NCI-H526 (cell line): ENCODE measurements at regions not wholly inside any gene's neighbourhood (a gene's known extent, or its start where the extent isn't known, plus 50 kb on each side); places are given as distances from the start of the nearest gene placed in this dataset.
A peak's percentile ranks its signal among the peaks of the same experiment; 100 is the strongest.

Experiments used
- DNase-seq, 2 experiments: peaks; one replicate each; lab custom pipeline; 2025; lab: John Stamatoyannopoulos, UW

DNA sequence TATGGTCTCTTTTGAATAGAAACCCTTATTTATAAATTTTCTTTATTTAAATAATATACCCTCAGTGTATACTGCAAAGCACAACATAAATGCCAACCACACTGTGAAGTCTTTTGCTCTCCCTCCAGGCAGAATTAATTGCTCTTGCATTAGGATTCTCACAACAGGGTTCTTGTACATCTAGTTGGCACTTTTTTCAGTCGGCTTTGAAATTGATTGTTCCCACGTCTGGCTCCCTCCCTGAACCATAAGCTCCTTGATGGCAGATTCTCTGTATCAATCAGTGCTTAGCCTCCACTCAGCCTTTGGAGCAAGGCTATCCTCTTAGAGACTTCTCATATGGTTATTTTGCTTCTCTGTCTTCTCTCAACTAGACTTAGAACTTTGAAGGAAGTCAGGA lies 288.0 kb upstream of the POU3F2 start:
- DNase-seq, result no peak

DNA sequence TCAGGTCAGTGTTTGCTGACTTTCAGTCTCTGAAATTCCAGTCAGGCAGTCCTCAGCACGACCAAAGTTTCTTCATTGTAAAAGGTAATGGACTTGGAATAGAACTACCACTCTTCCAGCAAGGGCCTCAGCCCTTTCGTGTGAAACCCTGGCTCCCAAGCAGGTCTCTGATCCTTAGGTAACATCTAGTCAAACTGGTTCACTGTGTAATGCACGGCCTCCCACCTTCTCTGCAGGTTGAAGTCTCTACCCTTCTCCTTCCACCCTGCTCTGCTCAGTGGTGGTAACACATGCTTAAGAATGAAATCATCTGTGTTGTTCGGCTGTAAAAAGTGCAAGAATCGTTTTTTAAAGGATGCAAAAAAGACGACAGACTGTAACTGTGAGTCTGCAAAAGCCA lies 287.2 kb upstream of the POU3F2 start:
- no peak for DNase-seq

DNA sequence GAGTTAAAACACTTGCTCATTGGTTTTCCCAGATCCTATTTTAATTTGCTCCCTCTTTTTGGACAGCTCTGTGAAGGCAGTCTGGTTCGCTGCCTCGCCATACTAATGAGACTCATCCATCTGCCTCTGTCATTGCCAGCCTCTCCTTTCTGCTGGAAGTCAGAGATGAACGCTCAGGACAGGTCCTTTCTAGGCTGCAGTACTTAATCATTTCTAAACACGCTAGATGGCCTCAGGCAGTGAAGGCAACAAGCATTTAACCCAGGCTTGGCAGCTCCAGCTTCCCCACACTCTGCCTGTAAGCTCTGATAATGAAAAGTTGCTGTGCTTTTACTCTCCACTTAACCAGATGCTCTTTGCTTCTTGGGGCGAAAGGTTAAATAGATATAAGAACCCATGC lies 286.7 kb upstream of the POU3F2 start:
- DNase-seq, result no peak

DNA sequence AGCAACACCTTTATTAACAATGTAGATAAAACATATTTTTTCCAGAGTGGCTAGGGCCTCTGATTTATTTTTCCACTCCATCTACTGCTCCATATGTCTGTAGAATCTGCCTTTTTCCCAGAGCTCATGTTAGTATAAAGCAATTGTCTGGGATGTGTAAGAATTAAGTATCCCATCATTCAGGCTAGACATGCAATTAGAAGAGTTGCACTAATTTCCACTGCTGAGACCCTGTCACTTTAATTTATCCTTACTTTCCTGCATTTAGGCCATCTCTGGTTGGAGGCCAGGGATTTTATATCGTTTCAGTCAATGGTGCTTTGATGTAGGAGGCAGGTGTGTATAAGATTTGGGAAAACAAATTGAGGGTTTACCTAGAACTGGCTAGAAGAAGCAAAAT lies 286.1 kb upstream of the POU3F2 start:
- no peak for DNase-seq

DNA sequence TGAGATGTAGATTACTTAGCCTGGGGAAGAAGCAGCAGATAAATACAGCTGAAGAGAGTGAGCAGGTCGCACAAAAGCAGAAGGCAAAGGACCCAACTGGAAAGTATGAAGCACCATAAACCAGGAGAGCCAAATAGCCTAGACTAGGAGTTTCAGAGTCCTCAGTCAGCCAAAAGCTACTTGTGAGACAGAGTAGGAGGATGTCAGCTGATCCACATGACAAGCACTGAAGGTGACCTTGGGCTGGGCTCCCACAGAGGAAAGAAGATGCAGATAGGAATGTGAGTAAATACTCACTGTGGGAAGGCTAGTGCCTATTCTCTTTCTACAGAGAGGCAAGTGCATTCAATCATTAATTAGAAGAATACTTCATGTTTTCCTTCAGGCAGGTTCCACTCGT lies 274.0 kb upstream of the POU3F2 start:
- no peak for DNase-seq

DNA sequence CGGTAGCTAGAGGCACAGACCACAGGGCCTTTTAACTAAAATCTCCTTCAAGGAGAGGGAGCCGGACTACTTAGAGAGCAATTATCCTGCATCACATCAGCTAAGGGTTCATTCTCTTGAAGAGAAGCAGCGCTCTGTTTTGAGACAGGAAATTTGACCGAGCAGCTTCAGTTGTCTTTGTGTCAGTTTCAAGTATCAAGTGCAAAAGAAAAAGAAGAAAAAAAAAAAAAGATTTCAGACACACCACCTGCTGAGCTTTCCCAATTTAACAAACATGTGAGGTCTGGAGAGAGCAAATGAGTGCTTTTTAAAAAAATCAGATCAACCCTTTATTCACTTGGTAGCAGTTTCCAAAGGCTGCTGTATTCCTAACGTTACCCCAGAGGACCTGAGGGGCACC lies 273.5 kb upstream of the POU3F2 start:
- DNase-seq, result no peak

DNA sequence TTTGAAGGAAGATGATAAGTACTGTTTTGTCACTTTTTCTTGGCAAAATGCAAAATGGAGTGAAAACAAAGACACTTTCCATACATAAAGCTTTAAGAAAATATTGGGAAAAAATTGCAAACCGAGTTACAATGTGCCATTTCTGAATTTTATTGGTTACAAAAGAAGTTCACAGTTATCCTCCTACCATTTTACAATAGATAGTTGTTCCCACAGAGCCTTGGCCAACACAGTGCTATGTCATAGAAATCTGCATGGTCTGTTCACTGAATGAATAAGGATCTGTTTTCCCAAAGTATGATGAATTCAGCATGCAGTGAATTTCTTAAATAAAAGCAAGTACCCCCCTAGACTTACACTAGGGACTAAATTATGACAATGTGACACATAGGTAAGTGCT lies 268.2 kb upstream of the POU3F2 start:
- no peak for DNase-seq

DNA sequence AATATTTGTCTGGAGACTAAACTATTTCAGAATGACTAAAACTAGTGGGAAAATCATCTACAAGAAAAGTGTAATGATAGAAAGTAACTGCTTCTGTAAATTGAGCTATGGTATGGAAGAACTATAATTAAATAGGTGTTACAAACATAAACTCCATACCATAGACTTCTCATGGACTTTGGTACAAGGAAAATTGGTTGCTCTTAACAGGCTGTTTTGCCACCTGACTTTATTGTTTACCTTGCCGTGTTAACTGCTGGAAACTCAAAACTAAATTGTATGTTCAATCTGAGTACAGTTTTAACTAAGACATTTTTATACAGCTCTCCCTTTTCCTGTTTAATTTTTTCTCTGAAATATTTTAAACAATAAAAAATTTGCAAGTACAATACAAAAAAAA lies 261.8 kb upstream of the POU3F2 start:
- no peak for DNase-seq

DNA sequence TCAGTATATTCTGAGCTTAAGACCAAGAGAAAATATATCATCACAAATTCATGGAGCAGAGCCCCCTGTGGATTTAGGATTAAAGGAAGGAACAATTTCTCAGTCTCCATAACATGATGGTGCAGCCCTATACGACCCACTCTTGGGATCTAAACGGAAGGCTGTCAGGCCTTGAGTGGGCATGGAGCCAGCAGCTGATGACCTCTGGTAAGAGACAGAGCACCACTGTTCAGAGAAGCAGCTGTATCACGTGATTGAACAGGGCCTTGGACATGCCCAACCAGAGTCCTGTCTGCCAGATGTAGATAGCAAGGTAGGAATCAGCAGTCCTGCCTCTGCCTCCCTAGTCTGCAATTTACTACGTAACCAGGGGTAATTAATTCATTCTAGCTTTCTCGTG lies 259.4 kb upstream of the POU3F2 start:
- DNase-seq, result no peak

DNA sequence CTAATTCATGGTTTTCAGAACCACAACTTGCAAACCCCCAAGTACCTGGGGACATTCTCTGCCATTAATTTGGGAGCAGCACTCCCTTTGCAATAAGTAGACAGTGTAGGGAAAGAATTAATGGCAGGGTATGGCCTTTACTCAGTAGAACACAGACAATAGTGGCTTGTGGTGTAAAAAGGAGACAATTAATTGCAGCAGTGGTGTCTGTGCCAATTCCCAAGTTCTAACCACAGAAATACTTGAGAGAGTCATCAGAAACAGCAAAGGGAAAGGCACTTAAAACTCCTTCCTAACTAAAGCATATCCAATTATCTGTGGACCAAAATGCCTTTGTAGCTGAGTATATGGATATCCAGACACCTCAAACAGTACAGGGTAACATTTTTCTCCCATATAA lies 257.6 kb upstream of the POU3F2 start:
- no peak for DNase-seq

DNA sequence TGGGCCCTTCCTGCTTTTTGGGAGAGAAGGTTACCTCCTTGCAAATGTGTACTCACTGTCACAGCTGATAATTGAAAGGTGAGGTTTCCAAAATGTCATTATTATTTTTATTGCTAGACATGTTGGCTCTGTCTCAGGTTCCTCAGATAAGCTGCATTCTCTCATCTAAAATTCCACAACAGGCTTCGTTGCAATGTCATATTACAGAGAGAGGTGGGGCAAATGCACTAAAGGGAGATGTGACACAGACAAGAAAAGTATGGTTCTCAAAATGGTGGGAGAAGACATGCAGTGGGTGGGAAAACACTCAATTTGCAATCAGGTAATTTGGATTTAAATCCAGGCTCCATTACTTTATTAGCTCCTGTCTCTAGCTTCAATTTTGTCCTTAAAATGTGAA lies 256.4 kb upstream of the POU3F2 start:
- no peak for DNase-seq

DNA sequence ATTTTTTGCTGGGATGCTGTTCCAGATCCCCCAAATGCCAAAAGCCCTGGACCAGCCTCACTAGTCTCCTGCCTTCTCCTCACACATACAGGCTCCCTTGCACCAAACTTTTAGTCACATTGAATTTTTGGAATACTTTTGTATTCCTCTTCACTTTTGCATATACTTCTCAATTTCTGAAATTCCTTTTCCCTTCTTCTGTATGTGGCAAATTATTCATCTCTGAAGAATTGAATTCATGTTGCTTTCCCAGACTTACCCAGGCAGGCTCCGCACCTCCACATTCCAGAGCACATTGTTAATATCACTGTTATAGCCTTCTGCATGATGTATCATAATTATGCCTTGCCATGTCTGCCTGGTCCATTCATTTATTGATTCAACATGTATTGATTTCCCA lies 255.3 kb upstream of the POU3F2 start:
- no peak for DNase-seq

DNA sequence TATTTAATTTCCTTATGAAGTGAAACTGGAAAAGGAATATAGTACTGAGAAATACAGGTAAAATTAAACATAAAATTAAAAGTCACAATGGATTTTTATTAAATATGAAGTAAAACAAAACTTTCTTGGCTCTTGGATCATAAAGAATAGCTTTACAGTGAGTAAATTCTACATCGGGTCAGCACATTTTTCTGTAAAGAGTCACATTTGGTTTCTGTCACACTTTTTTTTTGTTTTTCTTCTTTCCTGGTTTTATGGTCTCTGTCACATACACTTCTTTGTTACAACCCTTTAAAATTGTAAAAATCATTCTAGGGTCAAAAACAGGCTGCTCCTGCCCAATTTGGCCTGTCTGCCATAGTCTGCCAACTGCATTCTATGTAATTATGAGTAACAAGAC lies 254.4 kb upstream of the POU3F2 start:
- no peak for DNase-seq

DNA sequence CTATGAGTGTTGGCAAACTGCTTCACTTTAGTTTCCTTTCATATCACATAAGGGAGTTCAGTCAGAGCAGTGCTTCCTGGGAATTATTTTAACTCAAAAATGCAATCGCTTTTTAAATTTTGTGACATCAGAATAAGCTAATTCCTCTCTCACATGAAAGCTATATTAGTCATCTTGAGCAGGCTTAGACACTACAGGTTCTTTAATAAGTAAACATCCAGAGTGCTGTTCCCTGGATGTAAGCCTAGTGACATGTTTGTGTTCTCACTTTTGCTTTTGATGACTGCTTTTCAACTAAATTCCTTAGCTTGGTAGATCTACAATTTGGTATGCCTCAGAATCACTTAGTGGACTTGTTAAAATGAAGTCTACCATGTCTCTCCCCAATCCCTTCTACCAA lies 252.7 kb upstream of the POU3F2 start:
- DNase-seq, result no peak

DNA sequence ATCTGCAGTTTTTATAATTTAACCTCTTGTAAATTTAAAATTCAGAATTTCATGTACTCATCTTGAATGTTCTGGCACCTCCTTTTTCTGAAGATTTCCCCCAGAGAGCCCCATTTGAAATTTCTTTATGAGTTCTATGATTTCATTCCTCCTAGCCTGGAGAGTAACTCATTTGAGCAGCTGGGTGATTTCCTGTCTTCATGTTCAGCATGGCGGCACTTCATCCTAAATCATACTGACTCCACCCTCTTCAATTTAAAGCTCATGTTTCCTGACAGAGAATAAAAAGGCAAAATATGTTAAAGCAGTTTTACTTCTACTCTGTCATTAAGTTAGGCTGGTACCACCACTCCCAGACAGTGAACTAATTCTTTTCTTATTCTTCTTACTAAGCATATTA lies 250.9 kb upstream of the POU3F2 start:
- DNase-seq, result no peak

DNA sequence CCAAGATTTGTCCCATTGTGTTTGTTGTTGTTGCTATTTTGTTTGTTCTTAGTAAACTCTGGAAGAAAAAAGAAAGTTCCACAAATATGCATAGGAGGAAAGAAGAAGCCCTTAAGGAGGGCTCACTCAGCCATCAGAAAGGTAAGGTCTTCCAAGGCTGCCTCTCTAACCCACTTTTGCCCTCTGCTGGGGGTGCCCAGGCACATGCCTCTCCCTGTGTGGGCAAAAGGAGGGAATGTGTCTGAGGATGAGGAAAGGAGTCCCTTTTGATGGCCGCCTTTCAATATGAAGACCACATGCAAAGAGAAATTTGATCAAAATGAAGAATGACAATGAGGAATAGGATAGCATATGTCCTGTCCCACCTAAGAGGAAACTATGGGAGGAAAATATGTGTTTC lies 248.2 kb upstream of the POU3F2 start:
- no peak for DNase-seq

DNA sequence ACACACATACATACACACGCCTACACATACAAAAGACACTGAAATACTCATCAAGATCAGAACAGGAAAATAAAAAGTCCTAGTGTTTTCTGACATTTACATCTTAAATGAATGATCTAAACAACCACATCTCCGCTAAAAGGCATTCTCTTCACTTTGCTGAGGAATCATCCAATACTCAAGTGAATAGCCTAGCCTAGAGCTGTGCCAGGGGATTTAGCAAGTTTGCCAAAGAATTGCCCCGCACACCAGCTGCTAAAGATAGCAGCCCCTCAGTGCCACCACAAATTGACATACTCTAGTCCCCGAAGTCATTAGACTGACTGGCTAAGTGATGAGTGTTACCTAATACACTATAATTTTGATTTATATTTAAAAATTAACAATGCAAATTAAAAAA lies 246.8 kb upstream of the POU3F2 start:
- peak in 1 of 2 experiments; percentile 32 for DNase-seq

DNA sequence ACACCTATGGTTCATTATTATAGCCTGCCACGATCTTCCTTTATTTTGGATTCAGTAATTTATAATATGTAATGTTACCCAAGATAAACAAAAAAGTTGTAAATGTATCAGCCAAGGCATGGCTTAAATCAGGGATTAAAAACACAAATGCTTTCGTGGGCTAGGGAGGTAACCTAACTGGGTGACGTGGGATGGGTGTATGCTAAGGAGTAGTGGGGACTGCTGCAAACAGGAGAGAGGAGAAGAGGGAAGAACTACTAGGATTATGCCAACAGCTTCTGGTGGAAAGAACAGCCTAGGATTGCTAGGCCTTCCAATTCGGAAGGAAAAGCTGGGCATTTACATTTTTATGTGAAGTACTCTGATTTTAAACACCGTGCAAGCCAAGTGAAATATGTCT lies 244.8 kb upstream of the POU3F2 start:
- DNase-seq, result peak in 1 of 2 experiments; percentile 49

DNA sequence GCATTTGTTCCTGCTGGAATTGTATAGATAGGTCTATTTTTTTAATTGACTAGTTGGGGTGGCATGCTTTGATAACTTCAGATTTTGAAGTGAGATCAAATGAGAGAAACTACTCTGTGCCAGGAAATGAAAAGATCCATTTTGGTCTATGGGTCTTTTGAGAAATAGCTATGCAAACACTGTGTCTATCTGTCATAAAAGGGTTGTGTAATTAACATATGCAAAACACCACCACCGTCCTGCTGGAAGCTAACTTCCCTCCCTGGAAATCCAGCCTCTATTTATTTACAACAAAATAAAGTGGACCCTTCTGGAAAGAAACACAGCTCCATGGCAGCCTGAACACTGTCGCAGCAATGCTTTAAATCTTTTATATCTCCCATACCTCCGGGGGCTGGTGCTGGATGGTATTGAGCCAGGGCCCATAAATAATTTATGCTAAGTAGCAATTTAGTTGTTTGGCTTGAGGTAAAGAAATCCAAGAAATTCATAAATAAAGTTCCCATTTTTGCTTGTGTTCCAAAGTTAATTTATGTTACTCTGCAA lies 244.2 kb upstream of the POU3F2 start:
- DNase-seq, result peak; percentile 73 to 80

DNA sequence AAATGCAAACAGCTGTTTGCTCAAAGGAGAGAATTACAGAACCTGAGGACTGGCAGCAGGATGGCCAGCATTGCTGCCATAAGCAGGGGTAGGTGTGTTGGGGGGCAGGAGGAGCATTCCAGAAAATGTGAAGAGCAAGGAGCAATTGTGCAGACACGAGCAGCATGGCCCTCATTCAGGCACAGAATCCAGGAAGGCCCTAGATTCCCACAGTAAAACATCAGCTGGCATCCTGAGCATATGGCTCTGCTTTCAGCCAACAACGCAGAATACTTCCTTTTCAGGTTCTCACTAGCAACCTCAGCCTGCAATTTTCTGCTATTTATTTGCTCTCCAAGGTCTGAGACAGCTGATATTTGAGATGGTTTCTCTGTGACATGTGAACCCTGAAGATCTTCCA lies 243.4 kb upstream of the POU3F2 start:
- peak in 1 of 2 experiments; percentile 17 for DNase-seq

DNA sequence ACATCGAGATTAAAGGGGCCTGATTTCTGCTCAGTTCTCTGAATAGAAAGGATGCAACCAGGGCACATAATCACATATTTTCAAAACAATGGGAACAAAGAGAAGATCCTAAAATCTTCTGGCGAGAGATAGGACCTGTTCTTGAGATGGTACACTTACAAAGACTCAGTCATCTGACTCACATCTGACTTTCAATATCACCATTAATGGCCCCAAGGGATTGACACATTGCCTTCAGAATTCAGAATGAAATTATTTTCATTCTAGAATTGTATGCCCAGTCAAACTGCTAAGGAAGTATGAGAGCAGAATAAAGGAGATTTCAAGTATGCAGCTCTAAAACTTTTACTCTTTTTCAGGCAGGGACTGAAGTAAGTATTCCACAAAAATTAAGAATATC lies 240.7 kb upstream of the POU3F2 start:
- no peak for DNase-seq

DNA sequence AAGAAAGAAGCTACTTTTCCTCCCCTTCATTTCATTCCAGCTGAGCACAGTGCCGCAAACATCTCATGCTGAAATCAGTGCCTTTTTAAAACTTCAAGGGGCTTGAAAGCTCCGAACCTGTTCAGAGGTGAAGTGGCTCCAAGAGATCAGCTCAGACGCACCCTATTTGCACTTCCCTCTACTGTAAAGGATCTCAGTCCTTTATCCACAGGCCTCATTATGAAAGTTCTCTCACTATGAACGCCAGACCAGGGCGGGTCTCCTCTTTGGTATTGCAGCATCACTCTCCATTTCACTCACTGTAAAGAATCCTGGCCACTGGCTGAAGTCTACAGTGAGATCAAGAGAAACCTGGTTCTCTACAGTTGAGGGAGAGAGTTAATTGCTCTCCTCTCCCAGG lies 232.7 kb upstream of the POU3F2 start:
- DNase-seq, result no peak

DNA sequence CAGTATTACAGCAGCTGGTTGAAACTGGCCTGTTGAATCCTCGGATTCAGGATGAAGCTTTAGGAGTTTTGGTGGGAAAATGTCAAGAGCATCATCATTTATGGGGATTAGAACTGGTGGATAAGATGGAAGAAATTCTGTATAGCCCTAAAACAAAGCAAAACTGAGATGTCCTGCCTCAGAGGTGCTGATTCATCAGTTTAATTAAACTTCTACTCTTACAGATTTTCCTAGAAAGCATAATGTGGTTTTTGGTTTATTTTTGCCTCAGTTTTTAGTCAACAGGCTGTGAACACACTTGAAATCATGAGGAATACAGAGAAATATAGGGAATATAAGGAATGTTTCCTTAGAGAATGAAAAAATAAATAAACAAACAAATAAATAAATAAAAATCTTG lies 228.7 kb upstream of the POU3F2 start:
- DNase-seq, result no peak

DNA sequence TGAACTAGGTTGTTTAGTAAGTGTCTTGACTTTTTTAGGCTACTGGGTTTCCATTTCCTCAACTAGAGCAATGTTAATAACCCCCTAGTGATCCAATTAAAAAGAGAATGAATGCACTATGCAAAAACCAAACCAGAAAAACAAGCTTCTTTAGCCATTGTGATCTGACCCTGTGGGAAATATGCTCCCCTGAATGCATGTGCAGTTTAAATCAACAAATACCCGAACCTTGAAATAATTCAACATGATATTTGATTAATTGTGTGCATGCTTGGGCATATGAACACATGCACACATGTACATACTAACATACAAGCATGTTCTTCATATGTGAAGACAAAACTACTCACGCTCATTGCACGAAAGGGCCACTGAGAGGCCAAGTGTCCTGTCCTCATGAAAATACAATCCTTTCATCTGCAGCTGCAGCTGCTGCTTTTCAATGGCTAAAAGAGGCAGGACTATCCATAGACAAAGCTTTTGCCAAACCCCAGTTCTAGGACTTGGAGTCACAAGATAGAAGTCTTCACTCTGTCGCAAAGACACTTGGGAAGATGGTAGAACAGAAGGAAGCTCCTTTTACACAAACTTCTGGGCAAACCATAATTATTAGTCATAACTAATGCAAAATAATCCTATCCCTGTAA lies 207.1 kb upstream of the POU3F2 start:
- peak in 1 of 2 experiments; percentile 28 for DNase-seq
